Thyroid gland (tissue), 4 donors: ENCODE measurements at regions not wholly inside any gene's neighbourhood (a gene's known extent, or its start where the extent isn't known, plus 50 kb on each side); places are given as distances from the start of the nearest gene placed in this dataset.

Experiments used
- CTCF ChIP-seq, 6 experiments: fragments of 200-600 bp in 3 of 6; fragments of 450-650 bp in 3 of 6; sonication (generic) in 3 of 6; IDR thresholded peaks; one replicate each; pipeline ENCODE4 v1.5.1; 2016 to 2019; ENCODE audit warnings: antibody characterized with exemption in 6 of 6, mild to moderate bottlenecking in 2 of 6, inconsistent platforms in 1 of 6, moderate library complexity in 1 of 6
- POLR2A ChIP-seq, 2 donors: fragments of 450-650 bp; IDR thresholded peaks; one replicate each; pipeline ENCODE4 v1.6.1; 2017; ENCODE audit warnings: antibody characterized with exemption in 2 of 2, mild to moderate bottlenecking in 2 of 2, moderate library complexity in 1 of 2

- TF ChIP-seq POLR2A (IDR thresholded peaks at IDR 0.05) (no peak), CTCF (IDR thresholded peaks at IDR 0.05) (no peak)
These were observed 60.9 kb upstream of the MED4 start for GRCh38 chr13:48155848-48156247.
